ENCODE measurements at regions not wholly inside any gene's neighbourhood (a gene's known extent, or its start where the extent isn't known, plus 50 kb on each side); places are given as distances from the start of the nearest gene placed in this dataset.

DNA sequence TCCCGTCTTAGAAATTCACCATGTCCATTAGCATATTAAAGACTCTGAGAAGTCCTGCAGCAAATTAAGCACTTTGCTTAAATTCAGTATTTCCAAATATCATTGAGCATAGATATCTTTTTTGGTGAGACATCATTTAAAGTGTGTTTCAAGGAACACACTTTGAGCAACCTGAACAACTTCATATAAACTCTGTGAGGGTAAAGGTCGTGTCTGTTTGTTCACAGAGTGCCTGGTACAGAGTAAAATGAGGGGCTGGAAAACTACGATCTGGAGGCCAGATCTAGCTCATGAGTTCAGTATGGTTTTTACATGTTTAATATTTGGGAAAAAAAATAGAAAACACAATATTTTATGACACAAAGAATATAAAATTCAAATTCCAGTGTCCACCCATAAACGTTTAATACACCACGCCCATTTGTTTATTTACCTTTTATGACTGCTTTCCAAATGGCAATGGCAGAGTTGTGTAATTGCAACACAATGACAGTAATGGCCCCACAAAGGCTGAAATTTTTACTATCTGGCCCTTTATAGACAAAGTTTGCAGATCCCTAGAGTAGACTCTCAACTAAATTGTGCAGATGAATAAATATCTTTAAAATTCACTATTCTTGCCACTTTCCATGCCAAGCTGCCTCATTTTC is 67.4 kb downstream of the SNTN start:
- no peak for TF ChIP-seq HNF4G (IDR thresholded peaks at IDR 0.05)
- no peak for TF ChIP-seq SP1 (IDR thresholded peaks at IDR 0.05)
- no peak for TF ChIP-seq EGR1 (IDR thresholded peaks at IDR 0.05; ENCODE audit: low read depth in 2 of 2)
- TF ChIP-seq, protein P1, sequence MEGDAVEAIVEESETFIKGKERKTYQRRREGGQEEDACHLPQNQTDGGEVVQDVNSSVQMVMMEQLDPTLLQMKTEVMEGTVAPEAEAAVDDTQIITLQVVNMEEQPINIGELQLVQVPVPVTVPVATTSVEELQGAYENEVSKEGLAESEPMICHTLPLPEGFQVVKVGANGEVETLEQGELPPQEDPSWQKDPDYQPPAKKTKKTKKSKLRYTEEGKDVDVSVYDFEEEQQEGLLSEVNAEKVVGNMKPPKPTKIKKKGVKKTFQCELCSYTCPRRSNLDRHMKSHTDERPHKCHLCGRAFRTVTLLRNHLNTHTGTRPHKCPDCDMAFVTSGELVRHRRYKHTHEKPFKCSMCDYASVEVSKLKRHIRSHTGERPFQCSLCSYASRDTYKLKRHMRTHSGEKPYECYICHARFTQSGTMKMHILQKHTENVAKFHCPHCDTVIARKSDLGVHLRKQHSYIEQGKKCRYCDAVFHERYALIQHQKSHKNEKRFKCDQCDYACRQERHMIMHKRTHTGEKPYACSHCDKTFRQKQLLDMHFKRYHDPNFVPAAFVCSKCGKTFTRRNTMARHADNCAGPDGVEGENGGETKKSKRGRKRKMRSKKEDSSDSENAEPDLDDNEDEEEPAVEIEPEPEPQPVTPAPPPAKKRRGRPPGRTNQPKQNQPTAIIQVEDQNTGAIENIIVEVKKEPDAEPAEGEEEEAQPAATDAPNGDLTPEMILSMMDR (IDR thresholded peaks at IDR 0.05; ENCODE audit: low read depth, low read length, missing input control): no peak
- no peak for TF ChIP-seq YY1 (IDR thresholded peaks at IDR 0.05)
- TF ChIP-seq, protein P2, sequence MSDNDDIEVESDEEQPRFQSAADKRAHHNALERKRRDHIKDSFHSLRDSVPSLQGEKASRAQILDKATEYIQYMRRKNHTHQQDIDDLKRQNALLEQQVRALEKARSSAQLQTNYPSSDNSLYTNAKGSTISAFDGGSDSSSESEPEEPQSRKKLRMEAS (IDR thresholded peaks at IDR 0.05): no peak
- TF ChIP-seq, protein P3, sequence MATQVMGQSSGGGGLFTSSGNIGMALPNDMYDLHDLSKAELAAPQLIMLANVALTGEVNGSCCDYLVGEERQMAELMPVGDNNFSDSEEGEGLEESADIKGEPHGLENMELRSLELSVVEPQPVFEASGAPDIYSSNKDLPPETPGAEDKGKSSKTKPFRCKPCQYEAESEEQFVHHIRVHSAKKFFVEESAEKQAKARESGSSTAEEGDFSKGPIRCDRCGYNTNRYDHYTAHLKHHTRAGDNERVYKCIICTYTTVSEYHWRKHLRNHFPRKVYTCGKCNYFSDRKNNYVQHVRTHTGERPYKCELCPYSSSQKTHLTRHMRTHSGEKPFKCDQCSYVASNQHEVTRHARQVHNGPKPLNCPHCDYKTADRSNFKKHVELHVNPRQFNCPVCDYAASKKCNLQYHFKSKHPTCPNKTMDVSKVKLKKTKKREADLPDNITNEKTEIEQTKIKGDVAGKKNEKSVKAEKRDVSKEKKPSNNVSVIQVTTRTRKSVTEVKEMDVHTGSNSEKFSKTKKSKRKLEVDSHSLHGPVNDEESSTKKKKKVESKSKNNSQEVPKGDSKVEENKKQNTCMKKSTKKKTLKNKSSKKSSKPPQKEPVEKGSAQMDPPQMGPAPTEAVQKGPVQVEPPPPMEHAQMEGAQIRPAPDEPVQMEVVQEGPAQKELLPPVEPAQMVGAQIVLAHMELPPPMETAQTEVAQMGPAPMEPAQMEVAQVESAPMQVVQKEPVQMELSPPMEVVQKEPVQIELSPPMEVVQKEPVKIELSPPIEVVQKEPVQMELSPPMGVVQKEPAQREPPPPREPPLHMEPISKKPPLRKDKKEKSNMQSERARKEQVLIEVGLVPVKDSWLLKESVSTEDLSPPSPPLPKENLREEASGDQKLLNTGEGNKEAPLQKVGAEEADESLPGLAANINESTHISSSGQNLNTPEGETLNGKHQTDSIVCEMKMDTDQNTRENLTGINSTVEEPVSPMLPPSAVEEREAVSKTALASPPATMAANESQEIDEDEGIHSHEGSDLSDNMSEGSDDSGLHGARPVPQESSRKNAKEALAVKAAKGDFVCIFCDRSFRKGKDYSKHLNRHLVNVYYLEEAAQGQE (IDR thresholded peaks at IDR 0.05): no peak
- TF ChIP-seq JUND (IDR thresholded peaks at IDR 0.05): no peak
- TF ChIP-seq FOXA1 (IDR thresholded peaks at IDR 0.05): no peak
- no peak for TF ChIP-seq RAD21 (IDR thresholded peaks at IDR 0.05)
- TF ChIP-seq, protein P4, sequence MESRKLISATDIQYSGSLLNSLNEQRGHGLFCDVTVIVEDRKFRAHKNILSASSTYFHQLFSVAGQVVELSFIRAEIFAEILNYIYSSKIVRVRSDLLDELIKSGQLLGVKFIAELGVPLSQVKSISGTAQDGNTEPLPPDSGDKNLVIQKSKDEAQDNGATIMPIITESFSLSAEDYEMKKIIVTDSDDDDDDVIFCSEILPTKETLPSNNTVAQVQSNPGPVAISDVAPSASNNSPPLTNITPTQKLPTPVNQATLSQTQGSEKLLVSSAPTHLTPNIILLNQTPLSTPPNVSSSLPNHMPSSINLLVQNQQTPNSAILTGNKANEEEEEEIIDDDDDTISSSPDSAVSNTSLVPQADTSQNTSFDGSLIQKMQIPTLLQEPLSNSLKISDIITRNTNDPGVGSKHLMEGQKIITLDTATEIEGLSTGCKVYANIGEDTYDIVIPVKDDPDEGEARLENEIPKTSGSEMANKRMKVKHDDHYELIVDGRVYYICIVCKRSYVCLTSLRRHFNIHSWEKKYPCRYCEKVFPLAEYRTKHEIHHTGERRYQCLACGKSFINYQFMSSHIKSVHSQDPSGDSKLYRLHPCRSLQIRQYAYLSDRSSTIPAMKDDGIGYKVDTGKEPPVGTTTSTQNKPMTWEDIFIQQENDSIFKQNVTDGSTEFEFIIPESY (IDR thresholded peaks at IDR 0.05): no peak
